Gastrocnemius medialis (tissue), 4 donors: ENCODE measurements at regions not wholly inside any gene's neighbourhood (a gene's known extent, or its start where the extent isn't known, plus 50 kb on each side); places are given as distances from the start of the nearest gene placed in this dataset.

Experiments
- ATAC-seq, 2 donors: fragments of 150-250 bp; one replicate each; pipeline ENCODE4 v1.9.1; 2016
- DNase-seq, 2 donors: peaks; one replicate each; pipeline ENCODE4 v3.0.0-alpha.2; 2019
- H3K27ac ChIP-seq, 4 donors: fragments of 200-600 bp; sonication (generic); 1 replicate in 1 of 4; 2 replicates in 3 of 4; pipeline ENCODE4 v1.5.1; 2016 to 2018; ENCODE audit warnings: mild to moderate bottlenecking in 2 of 4, moderate library complexity in 1 of 4
- H3K27me3 ChIP-seq, 3 donors: fragments of 200-600 bp; sonication (generic) in 2 of 3; 1 replicate in 1 of 3; 2 replicates in 2 of 3; pipeline versions ENCODE4 v1.5.1 to v1.6.0; 2016 to 2019; ENCODE audit warnings: mild to moderate bottlenecking in 1 of 3, moderate library complexity in 1 of 3
- H3K36me3 ChIP-seq, 2 donors: fragments of 200-600 bp; sonication (generic) in 1 of 2; one replicate each; pipeline ENCODE4 v1.5.1; 2017 to 2018
- H3K4me1 ChIP-seq, 2 donors: fragments of 200-600 bp; sonication (generic) in 1 of 2; one replicate each; pipeline ENCODE4 v1.5.1; 2016 to 2017; ENCODE audit warnings: mild to moderate bottlenecking in 2 of 2
- H3K4me3 ChIP-seq, 4 donors: fragments of 200-600 bp; sonication (generic) in 3 of 4; 1 replicate in 1 of 4; 2 replicates in 3 of 4; pipeline ENCODE4 v1.5.1; 2016 to 2019; ENCODE audit warnings: mild to moderate bottlenecking in 2 of 4
- H3K9me3 ChIP-seq, 3 donors: fragments of 200-600 bp; sonication (generic) in 2 of 3; 1 replicate in 1 of 3; 2 replicates in 2 of 3; pipeline ENCODE4 v1.5.1; 2016 to 2019
- CTCF ChIP-seq, 5 experiments: fragments of 450-650 bp in 3 of 5; fragments of 200-600 bp in 2 of 5; sonication (generic) in 2 of 5; IDR thresholded peaks in 4 of 5; conservative IDR thresholded peaks in 1 of 5; 1 replicate in 4 of 5; 2 replicates in 1 of 5; pipeline ENCODE4 v1.5.1; 2016 to 2019; ENCODE audit warnings: antibody characterized with exemption in 5 of 5, mild to moderate bottlenecking in 3 of 5, moderate library complexity in 3 of 5
- POLR2A ChIP-seq, 2 donors: fragments of 450-650 bp; IDR thresholded peaks; one replicate each; pipeline ENCODE4 v1.6.1; 2017; ENCODE audit warnings: antibody characterized with exemption in 2 of 2, mild to moderate bottlenecking in 2 of 2, moderate library complexity in 2 of 2
- in situ Hi-C, 4 donors: fragments of 200-750 bp; cut with MboI; loops; one replicate each; pipeline versions ENCODE4 v1.15.0 to v1.8.0; 2017; ENCODE audit warnings: low sequenced_read_pairs in 4 of 4
- intact Hi-C: fragments of 100-400 bp; cut with DNase I; formaldehyde crosslinking; loops from one replicate; pipeline ENCODE4 v1.15.1; 2023; ENCODE audit warnings: low total_unique reads

GRCh38 chr7:22879709-22880306 lies 57.2 kb upstream of the TOMM7 start:
- Histone ChIP-seq H3K9me3 (no peaks in the 10 kb centered on the region), H3K36me3 (no peaks in the 10 kb centered on the region), H3K4me3 (no peak overlapping the region), H3K4me1 (no peaks in the 10 kb centered on the region), H3K27ac (no peak overlapping the region), H3K27me3 (no peaks in the 10 kb centered on the region)
- ATAC-seq (no peak), DNase-seq (no peak)
- intact Hi-C loops (no loop called here), in situ Hi-C loops (no loop called here)
- TF ChIP-seq CTCF (IDR thresholded peaks at IDR 0.05 in 4 of 5, conservative IDR thresholded peaks at IDR 0.05 in 1 of 5) (no peak), POLR2A (IDR thresholded peaks at IDR 0.05) (no peak)

GRCh38 chr7:22879280-22879679 lies 56.6 kb upstream of the TOMM7 start:
- intact Hi-C loops (no loop called here), in situ Hi-C loops (no loop called here)
- no peak for TF ChIP-seq POLR2A (IDR thresholded peaks at IDR 0.05)
- no peak for TF ChIP-seq CTCF (IDR thresholded peaks at IDR 0.05 in 4 of 5, conservative IDR thresholded peaks at IDR 0.05 in 1 of 5)
- no peak overlapping the region for H3K27ac ChIP-seq
- H3K27me3 ChIP-seq, result no peaks in the 10 kb centered on the region
- no peaks in the 10 kb centered on the region for H3K36me3 ChIP-seq
- no peaks in the 10 kb centered on the region for H3K4me1 ChIP-seq
- ATAC-seq (no peak), DNase-seq (no peak)
- H3K9me3 ChIP-seq, result no peaks in the 10 kb centered on the region
- H3K4me3 ChIP-seq, result no peak overlapping the region

GRCh38 chr7:22876986-22877729 lies 54.5 kb upstream of the TOMM7 start:
- in situ Hi-C loops (no loop called here), intact Hi-C loops (no loop called here)
- no peak for DNase-seq

GRCh38 chr7:22875470-22875869 lies 52.8 kb upstream of the TOMM7 start:
- peaks cover 0 to 4% of the 10 kb centered on the region in 2 donors for H3K4me1 ChIP-seq
- intact Hi-C loops (no loop called here), in situ Hi-C loops (no loop called here)
- H3K9me3 ChIP-seq, result no peaks in the 10 kb centered on the region
- no peak overlapping the region for H3K27ac ChIP-seq
- ATAC-seq, result no peak
- no peak overlapping the region for H3K4me3 ChIP-seq
- no peak for DNase-seq
- TF ChIP-seq POLR2A (IDR thresholded peaks at IDR 0.05) (no peak), CTCF (IDR thresholded peaks at IDR 0.05 in 4 of 5, conservative IDR thresholded peaks at IDR 0.05 in 1 of 5) (no peak)
- no peaks in the 10 kb centered on the region for H3K27me3 ChIP-seq
- no peaks in the 10 kb centered on the region for H3K36me3 ChIP-seq

More at GRCh38 chr7:22876986-22877729, 54.5 kb upstream of the TOMM7 start:
- Histone ChIP-seq H3K27me3 (no peaks in the 10 kb centered on the region), H3K4me3 (no peak overlapping the region), H3K4me1 (peaks cover 0 to 4% of the 10 kb centered on the region in 2 donors), H3K36me3 (no peaks in the 10 kb centered on the region), H3K27ac (no peak overlapping the region), H3K9me3 (no peaks in the 10 kb centered on the region)
- no peak for ATAC-seq
- no peak for TF ChIP-seq CTCF (IDR thresholded peaks at IDR 0.05 in 4 of 5, conservative IDR thresholded peaks at IDR 0.05 in 1 of 5)
- TF ChIP-seq POLR2A (IDR thresholded peaks at IDR 0.05), result no peak
